ENCODE measurements at regions not wholly inside any gene's neighbourhood (a gene's known extent, or its start where the extent isn't known, plus 50 kb on each side); places are given as distances from the start of the nearest gene placed in this dataset.

DNA sequence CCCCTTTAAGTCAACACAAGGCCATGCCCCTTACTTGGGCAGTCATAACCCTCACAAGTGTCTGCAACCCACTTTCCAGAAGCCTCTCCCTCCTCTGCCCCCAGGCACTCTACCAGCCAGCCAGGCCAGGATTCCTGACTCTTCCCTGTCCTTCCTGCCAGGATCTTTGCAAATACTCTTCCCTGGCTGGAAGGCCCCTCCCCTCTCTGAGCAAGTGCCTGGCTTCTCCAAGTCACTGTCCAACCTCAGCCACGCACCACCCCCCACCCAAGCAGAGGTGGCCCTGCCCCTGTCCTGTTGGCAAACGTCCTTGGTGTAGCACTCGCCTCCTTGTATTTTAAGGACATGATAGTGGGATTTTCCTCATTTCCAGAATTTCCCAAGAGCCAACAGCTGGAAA lies 54.7 kb upstream of the USP3 start:
- peak; percentile 56 for ATAC-seq (ENCODE audit: low read depth)
- Histone ChIP-seq H3K36me3 (ENCODE audit: control insufficient read depth, insufficient read depth, low read length) (no peaks in the 10 kb centered on the region), H4K8ac (ENCODE audit: low read depth in 2 of 2, low read length in 2 of 2) (no peak overlapping the region), H2BK20ac (ENCODE audit: low read depth, low read length) (no peak overlapping the region), H3K9me1 (ENCODE audit: insufficient read depth, low read length) (0 out of 2 replicates have a peak, but pooled peaks cover 2% of the 10 kb centered on the region), H2AK9ac (replicated peaks; ENCODE audit: low read depth, low read length, poor library complexity) (no peak overlapping the region), H2AK5ac (ENCODE audit: low read depth, low read length) (no peak overlapping the region), H3K27ac (ENCODE audit: insufficient read depth, low read length) (no peak overlapping the region), H3K4ac (ENCODE audit: low read depth, low read length) (no peak overlapping the region), H3K79me1 (ENCODE audit: low read depth in 1 of 2, low read length in 2 of 2) (no peaks in the 10 kb centered on the region), H4K20me1 (ENCODE audit: insufficient read depth, low read length) (no peaks in the 10 kb centered on the region), H3K27me3 (ENCODE audit: control insufficient read depth, insufficient read depth, low read length) (peaks cover 10% of the 10 kb centered on the region), H3K56ac (ENCODE audit: extremely low read depth, insufficient read depth, low read length) (no peak overlapping the region), H2BK120ac (ENCODE audit: low read depth, low read length) (no peak overlapping the region; the same call in 1 of the 2 replicates), H3K9ac (ENCODE audit: low read depth, low read length) (no peak overlapping the region), H3K18ac (ENCODE audit: low read depth, low read length) (no peak overlapping the region), H3K4me2 (ENCODE audit: low read depth, low read length) (no peak overlapping the region), H2AFZ (replicated peaks; ENCODE audit: low read length, poor library complexity) (peak overlapping the region; percentile 72), H3K9me3 (ENCODE audit: control insufficient read depth, insufficient read depth, low read length) (no peaks in the 10 kb centered on the region), H4K91ac (ENCODE audit: insufficient read depth, low read depth, low read length) (no peak overlapping the region), H3K14ac (replicated peaks; ENCODE audit: low read depth, low read length) (no peak overlapping the region), H3K4me1 (ENCODE audit: control insufficient read depth, insufficient read depth, low read length) (peaks cover 4% of the 10 kb centered on the region; the same call in 1 of the 2 replicates), H4K5ac (ENCODE audit: low read depth, low read length) (no peak overlapping the region), H3K4me3 (ENCODE audit: insufficient read depth, low read depth, low read length) (no peak overlapping the region), H2BK15ac (ENCODE audit: low read depth, low read length) (no peak overlapping the region), H2BK5ac (ENCODE audit: low read depth, low read length, poor library complexity, severe bottlenecking) (no peak overlapping the region), H3K23ac (ENCODE audit: low read depth, low read length) (no peak overlapping the region)
- no peak for DNase-seq
- in situ Hi-C loops (cut with MboI; ENCODE audit: low sequenced_read_pairs): no loop called here
- whole genome bisulfite sequencing, 2 experiments (ENCODE audit: extremely low coverage in 2 of 2, insufficient read length in 1 of 2): no CpG with 5 or more reads among the region's 3 CpGs
- POLR2A ChIA-PET (ENCODE audit: unreplicated experiment): no interaction called here
- dilution Hi-C loops (cut with HindIII; ENCODE audit: low sequenced_read_pairs, unreplicated experiment): no loop called here
- no TSS peak for BruUV-seq (replicated peaks)
- CTCF ChIA-PET: no interaction called here
- no peak for TF ChIP-seq RFX5 (IDR thresholded peaks at IDR 0.05; ENCODE audit: low read depth, low read length)
- TF ChIP-seq, protein P1, sequence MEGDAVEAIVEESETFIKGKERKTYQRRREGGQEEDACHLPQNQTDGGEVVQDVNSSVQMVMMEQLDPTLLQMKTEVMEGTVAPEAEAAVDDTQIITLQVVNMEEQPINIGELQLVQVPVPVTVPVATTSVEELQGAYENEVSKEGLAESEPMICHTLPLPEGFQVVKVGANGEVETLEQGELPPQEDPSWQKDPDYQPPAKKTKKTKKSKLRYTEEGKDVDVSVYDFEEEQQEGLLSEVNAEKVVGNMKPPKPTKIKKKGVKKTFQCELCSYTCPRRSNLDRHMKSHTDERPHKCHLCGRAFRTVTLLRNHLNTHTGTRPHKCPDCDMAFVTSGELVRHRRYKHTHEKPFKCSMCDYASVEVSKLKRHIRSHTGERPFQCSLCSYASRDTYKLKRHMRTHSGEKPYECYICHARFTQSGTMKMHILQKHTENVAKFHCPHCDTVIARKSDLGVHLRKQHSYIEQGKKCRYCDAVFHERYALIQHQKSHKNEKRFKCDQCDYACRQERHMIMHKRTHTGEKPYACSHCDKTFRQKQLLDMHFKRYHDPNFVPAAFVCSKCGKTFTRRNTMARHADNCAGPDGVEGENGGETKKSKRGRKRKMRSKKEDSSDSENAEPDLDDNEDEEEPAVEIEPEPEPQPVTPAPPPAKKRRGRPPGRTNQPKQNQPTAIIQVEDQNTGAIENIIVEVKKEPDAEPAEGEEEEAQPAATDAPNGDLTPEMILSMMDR (conservative IDR thresholded peaks at IDR 0.05; ENCODE audit: low read depth, low read length): no peak
- TF ChIP-seq NFE2L2 (IDR thresholded peaks at IDR 0.05; ENCODE audit: low read depth, low read length): no peak
- no peak for TF ChIP-seq RAD21 (IDR thresholded peaks at IDR 0.05; ENCODE audit: low read length)
- intact Hi-C loops (cut with micrococcal nuclease): no loop called here
